Right renal cortex interstitium (tissue), 3 donors: ENCODE measurements at regions not wholly inside any gene's neighbourhood (a gene's known extent, or its start where the extent isn't known, plus 50 kb on each side); places are given as distances from the start of the nearest gene placed in this dataset.
A peak's percentile ranks its signal among the peaks of the same experiment; 100 is the strongest.

Experiments used
- DNase-seq, 3 donors: peaks; one replicate each; pipeline ENCODE4 v3.0.0-alpha.2; 2013; ENCODE audit warnings: low read depth in 3 of 3, low spot score in 2 of 3

DNA sequence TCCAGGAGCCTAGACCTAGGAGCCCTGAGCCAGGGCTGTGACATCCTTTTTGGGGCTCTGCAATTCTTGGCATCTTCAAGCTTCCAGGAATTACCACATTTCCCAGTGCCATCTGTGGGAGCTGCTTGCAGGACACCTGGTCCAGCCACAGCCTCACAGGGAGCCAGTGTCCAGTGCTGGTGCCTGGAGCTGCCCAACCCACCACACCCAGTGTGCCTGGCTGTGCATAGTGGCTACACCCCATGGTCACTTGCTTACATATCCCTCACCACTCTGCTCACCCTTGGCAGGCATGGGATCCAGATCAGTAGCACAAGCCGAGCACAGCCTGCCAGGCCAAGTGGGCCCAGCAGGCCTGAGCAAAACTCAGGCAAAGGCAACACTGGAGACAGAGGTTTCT is 2151.4 kb upstream of the PCDH20 start:
- DNase-seq, result no peak

DNA sequence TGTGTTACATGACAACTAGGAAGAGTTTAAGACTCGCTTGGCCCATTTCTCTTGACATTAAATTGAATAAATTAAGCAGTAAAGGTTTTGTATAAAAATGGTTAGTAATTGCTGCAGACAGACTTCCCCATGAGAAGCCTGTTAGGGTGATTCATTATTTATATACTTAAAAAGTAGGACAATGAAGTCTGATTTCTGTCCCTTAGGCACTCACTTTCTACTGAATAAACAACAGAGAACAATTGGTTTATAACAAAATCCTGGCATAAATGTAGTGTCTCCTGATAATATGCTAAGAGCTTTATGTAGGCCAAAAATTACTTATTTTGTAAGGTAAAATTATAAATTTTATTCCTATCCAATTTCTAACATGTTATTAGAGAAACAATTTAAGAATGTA is 2138.5 kb upstream of the PCDH20 start:
- no peak for DNase-seq

DNA sequence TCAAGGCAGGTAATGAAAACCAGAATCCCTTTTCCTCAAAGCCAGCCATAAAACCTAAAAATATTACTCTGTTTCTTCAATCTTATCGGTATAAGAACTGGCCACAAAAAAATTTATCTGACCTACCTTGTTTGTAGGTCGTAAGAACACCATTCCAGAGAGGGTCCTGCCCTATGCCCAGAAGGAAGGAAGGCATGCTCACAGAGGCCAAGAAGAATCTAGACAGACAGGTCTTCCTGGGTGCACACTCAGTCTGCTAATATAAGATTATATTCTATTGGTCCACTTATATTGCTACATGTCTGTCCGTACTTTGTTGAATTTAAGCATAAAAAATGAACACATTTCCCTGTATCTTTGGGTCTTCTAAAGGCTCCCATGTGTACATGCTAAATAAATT is 2136.1 kb upstream of the PCDH20 start:
- no peak for DNase-seq

DNA sequence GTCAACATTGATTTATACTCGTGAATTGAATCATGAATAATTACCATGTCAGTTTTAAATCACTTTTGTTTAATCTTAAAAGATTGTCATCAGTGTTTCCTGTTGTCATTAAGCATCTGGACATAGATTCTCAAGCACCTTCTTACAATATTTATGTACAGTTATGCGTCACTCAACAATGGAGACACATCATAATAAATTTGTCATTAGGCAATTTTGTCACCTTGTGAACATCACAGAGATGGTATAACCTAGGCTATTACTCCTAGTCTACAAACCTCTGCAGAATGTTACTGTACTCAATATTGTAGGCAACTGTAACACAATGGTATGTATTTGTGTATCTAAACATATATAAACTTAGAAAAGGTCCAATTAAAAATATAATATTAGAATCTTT is 2130.9 kb upstream of the PCDH20 start:
- no peak for DNase-seq

DNA sequence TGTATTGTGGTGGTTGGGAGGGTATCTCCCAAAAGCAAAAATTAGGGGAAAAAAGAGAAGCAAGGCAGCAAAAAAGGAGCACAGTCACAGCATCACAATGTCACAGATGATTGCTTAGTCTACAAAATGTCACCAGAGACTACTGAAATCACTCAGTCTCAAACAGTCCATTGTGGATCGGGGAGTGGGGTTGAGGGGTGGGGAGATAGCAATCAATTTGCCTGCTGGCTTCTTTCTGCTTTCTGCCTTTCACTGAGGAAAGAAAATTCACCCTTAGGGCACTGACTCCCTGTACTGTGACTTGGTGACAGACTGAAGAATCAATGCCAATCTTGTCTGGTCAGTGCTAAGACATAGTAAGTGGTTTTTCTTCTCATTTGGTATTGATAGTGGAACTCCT is 2127.1 kb upstream of the PCDH20 start:
- DNase-seq, result no peak

DNA sequence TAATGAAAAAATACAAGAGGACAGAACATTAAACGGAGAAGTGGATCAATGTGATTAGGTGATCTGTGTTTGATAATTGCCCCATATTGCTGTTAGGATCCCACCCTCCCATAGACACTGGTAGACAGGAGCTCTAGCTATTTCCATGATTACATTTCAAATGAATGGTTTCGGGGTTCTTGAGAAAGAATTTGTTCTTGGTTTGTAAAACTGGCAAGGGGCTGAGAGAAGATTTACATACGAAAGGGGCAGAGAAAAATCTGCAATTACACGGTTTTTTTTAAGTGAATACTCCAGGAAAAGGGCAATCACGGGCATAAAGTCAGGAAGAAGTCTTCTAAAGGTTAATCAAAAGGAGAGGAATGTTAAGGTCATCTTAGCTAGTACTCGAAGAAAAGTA is 2125.7 kb upstream of the PCDH20 start:
- no peak for DNase-seq

DNA sequence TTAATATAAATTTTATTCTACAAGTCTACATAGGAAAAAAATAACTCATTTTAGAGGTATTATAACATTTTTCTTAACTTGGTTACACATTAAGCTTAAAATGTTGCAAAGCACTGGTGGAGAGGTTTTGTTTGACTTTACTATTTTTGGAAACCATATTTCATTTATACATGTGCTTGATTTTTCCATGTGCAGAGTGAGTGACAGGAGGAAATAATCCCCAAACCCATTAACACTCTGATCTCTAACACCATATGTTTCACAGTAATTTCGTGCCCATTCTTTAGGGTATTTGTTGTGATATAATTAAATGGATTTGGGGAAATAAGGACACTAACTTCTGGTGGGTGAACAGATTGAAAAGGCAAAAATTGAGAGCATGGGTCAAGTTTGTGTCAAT is 2124.4 kb upstream of the PCDH20 start:
- DNase-seq, result no peak

DNA sequence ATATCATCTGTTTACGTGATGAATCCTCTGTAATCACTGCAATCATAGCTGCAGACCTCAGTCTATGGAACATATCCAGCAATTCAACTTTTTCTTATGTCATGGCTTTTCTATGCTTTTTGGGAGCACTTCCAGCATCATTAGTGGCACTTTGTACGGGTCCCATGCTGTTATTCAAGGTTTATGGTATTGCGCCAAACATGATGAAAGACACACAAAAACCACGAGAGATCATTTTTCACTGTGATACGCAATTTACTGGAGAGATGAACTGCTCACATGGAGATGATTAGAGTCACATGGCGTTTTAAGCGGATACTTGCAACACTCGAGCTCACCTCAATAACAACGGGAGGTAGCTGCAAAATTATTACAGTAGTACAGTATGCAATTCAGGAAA is 2101.7 kb upstream of the PCDH20 start:
- no peak for DNase-seq

DNA sequence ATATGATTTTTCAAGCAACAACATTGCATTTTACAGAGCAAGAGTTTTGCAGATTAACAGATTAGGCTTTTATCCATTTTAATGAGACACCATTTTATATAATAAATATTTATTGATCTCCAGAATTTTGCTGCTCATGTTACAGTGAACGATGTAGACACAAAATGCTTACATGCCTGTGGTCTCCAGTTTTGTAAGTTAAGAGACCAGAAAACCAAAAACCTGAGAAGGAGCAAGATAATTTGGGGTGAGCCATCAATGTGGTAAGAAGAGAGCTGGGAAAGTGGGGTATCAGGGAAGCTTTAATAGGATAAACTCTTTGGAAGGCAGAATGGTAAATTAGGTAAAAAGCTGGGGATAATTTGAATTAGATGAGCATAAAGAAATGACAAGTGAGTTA is 2100.5 kb upstream of the PCDH20 start:
- DNase-seq, result no peak

DNA sequence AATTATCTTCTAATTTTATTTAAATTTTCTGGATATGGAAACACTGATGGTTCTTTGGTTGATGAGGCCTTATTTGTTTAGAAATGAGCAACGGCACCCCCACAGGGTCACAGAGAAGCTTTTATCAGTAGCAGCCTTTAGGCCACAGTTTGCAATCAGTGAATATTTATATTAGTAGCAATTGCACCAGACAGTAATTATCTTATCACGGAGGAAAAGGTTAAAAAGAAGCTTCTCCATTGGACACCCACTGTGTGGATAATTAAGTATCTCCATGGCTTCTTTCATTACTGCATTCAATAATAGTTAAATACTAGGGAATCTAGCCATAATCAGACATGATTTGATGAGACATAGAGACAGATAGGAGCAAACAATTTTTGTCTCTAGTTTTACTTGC is 2099.2 kb upstream of the PCDH20 start:
- DNase-seq, result no peak

DNA sequence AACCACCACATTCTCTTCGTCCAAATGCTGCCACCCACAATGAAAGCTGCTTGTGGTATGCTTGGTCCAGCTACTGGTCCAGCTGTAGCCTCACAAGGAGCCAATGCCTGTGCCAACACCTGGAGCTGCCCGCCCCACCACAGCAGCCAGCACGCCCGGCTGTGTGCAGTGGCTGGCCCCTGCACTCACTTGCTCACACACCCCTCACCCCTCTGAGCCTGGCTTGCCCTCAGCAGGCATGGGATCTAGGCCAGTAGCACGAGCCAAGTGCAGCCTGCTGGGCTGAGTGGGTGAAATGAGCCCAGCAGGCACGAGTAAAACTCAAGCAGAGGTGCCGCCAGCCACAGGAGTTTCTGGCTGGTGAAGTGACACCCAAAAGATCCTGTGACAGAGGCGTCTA is 2096.4 kb upstream of the PCDH20 start:
- no peak for DNase-seq

DNA sequence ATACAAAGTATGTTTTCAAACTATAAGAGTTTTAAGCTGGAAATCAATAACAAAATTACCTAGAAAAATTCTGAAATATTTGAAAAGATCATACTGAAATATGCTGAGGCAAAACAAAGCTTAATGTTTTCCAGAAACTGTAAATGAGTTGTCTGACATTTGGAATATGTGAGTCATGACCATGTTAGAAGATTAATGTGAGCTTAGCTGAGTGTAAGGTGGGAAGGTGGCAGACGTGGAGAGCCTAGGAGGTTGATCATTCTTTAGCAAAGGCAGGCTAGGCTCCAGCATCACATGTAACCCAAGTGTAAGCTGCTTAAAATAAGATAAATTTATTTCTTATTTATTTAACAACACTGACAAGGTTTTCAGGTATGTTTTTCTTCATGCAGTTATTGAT is 2086.1 kb upstream of the PCDH20 start:
- no peak for DNase-seq

DNA sequence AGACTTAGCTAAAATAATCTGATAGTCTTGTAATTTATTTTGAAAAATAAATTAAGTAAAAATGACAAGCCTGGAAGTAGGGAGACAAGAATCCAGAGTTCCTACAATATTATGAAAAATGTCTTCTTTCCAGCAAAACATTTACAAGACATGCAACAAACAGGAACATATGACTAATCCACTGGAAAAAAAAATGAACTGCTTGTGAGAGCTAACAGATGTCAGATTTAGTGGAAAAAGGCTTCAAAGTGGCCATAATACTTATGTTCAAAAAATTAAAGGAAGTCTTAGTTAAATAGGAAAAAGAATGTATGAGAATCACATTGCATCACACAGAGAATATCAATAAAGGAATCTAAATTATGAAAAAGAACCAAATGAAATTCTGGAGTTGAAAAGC is 2082.0 kb upstream of the PCDH20 start:
- DNase-seq, result no peak

DNA sequence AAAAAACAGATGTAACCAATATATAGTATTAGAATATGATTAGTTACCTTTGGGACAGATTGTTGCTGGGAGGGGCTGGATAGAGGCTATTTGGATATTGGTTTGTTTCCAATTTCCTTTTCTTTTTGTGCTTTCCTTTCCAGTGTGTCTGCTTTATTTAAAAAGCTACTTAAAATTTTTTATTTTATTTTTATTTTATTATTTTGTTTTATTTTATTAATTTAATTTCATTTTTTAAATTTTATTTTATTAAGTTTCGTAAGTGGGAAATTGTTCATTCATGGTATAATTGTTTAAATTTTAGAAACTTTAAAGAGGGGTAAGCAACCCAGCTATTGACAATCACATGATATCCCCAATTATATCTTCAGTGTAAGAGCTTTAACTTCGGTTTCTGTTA is 2077.0 kb upstream of the PCDH20 start:
- DNase-seq, result no peak

DNA sequence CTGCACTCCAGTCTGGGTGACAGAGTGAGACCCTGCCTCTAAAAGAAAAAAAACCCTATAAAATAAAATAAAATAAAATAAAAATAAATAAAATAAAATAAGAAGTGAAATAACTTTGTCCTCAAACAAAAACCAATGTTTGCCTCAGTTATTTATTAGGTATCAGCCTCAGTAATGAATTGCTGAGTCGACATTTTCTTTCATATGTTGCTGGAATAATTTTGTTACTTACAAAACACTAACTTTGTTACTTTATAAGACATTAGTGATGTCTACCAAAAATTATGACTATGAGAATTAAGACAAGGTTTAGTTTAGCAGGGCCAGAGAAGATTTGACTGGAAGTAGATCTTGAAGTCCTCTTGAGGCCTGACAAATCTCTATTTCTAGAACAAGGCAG is 2074.5 kb upstream of the PCDH20 start:
- DNase-seq, result no peak

DNA sequence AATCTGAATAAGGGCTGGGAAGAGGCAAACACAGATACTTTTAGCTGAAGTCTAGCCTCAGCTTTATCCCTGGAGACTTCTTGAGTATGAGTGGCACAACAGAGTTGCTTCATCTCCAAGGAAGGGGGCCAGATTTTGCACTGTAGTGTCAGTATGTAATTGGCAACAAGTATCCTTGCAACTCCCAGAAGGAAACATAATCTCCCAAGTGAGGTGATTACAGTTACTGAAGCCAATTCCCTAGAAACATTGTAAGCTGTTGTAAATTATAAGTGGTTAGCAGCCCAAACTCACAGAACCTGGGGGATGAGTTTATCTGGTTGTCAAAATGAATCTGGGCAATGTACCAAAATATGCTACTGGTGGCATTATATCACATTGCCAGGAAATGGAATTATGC is 2065.7 kb upstream of the PCDH20 start:
- DNase-seq, result peak in 1 of 3 donors; percentile 4

DNA sequence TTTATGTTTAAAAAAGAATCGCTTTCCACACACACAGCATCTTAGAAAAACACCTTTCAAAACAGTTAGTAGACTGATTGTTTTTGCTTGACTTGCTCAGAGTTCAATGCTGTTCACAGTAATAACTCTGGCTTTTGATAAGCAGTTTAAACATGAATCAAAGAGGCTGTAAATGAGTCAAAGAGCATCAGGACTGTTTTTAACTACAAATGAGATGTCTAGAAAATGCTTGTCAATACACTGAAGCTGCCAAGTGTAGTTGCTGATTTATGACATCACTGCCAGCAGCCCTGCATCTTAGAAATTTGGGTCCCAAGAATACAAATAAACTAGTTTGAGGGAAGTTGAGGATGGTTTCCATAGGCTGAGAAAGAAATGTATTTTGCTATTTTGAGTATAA is 2057.1 kb upstream of the PCDH20 start:
- DNase-seq, result no peak

DNA sequence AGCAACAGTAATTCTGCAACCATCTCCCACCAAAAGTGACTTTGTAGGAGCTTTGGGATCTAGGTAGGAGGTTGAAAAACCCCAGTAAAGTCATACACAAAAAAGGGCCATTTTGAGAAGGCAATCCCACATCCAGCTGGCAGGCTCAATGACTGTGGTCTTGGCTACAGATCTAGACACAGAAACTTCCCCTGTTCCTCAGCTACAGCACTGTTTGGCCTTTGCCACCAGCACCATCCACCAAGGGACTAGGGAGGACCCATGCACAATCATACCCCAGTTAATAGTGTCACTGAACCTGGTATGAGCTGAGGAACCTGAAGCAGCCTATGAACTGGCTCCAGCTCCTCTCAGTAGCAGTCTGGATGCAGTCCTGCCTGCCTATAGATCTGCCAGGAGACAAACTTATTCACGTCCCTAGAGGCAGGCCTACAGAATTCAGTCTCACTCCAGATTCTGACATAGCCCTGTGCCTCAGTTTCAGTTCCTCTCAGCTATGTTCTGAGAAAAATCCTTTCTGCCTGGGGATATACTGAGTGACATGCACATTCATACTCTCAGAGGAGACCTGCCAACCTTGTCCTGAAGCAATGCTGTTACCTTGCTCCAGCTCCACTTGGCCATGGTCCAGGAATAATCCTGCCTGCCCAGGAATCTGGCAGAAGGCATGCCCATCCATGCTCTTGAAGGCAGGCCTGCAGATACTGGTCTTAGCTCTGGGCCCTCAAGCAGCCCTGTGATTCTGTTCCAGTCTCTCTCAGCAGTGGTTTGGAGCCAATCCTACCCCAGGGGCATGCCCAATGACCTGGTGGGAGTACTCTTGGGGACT is 2048.3 kb upstream of the PCDH20 start:
- DNase-seq, result no peak

DNA sequence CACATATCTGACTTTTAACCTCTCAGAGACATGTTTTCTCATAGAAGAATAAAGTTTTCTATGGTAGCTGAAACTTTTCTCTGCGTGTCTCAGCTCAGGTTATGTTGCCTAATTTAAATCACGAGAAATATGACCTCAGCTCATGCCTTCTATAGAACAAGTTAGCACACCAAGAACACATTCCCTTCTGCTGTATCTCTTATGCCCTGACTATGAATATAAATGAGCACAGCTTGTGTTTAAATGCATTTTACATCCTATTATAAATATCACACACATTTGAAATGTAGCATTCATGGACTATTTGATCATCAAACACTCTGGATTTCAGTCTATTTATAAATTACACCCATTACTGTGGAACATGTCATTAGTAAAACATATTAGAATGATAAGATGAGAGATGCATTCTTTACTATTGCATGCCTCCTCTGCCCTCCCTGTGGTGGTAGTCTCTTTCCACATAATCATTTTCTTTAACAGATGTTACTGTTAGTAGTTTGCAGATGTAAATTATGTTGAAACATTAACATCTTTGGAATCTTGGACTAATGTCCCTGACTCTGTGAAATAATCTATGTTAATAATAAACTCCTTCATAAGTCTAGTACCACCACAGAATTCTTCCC is 2044.9 kb upstream of the PCDH20 start:
- no peak for DNase-seq

DNA sequence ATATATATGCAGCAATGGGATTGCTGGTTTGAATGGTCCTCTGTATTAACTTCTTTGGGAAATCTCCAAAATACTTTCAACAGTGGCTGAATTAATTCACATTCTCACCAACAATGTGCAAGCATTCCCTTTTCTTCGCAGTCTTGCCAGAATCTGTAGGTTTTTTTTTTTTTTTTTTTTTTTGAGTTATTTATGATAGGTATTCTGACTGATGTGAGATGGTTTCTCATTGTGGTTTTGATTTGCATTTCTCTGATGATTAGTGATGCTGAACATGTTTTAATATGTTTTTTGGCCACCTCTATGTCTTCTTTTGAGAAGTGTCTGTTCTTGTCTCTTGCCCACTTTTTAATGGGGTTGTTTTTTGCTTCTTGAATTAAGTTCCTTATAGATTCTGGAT is 2041.5 kb upstream of the PCDH20 start:
- no peak for DNase-seq

DNA sequence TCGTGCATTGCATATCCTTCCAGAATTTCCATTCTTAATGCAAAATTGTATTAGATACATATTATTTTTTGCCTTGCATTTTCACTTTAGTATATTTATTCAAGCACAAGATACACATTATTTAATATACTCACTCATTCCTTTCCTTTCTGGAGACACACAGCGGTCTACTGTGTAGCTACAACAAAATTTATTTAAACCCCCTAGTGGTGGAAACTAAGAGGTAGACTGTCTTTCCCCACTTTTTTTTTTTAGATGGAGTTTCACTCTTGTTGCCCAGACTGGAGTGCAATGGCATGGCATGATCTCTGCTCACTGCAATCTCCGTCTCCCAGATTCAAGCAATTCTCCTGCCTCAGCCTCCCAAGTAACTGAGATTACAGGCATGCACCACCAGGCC is 2040.3 kb upstream of the PCDH20 start:
- no peak for DNase-seq

DNA sequence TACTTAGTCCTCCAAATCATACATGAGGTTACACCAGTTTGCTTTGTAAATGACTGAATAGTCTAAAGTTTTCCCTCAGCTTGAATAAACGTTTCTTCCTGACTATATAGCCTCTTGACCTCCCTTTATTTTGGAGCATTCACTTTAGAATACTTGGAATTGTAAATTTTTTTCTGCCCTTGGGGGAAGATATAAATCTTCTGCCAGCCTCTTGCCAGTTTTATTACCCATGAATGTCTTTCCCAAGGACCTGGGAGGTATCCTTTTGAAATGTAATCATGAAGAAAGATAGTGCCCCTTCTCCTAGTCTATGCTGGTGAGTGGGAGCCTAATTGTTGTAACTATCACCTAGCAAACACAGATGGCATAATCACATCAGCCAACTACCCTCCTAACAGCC is 2033.9 kb upstream of the PCDH20 start:
- peak; percentile 5 to 35 (median 10) for DNase-seq

DNA sequence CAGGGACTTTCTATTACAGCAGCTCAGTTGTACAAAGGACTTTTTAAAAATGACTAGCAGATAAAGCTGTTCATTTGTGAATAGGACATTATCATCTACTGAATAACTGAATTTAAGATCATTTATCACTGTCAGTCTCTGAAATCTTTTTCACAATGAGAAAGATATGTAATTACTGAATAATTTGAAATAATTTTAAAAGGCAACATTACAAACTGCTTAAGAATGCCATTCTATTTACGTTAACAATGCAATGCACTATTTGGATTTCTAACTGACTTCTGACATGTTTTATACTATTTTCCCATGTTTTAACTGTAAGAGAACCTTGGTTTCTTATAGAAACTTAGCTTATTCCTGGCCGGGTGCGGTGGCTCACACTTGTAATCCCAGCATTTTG is 2033.0 kb upstream of the PCDH20 start:
- no peak for DNase-seq
